ENCODE measurements at regions not wholly inside any gene's neighbourhood (a gene's known extent, or its start where the extent isn't known, plus 50 kb on each side); places are given as distances from the start of the nearest gene placed in this dataset.

DNA sequence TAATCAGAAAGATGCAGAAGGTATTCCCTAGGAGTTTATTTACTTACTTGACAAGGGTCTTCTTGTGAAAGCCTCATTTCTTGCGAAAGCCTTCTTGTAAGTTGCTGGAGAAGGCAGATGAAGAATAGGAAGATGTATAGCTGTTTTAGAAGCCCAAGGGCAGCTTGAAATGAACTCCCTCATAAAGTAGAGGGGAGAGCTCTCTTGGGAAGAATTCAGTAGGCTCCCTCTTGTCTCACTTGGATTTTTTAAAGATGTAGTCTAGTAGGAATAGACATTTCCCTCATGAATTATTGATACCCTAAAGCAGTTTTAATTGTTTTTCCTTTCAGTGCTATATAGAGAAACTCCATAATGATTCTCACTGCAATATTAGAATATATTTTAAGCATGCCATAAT is 639.2 kb upstream of the CXADR start:
- no peak for DNase-seq (ENCODE audit: low spot score in 2 of 2)
- TF ChIP-seq, protein P1, sequence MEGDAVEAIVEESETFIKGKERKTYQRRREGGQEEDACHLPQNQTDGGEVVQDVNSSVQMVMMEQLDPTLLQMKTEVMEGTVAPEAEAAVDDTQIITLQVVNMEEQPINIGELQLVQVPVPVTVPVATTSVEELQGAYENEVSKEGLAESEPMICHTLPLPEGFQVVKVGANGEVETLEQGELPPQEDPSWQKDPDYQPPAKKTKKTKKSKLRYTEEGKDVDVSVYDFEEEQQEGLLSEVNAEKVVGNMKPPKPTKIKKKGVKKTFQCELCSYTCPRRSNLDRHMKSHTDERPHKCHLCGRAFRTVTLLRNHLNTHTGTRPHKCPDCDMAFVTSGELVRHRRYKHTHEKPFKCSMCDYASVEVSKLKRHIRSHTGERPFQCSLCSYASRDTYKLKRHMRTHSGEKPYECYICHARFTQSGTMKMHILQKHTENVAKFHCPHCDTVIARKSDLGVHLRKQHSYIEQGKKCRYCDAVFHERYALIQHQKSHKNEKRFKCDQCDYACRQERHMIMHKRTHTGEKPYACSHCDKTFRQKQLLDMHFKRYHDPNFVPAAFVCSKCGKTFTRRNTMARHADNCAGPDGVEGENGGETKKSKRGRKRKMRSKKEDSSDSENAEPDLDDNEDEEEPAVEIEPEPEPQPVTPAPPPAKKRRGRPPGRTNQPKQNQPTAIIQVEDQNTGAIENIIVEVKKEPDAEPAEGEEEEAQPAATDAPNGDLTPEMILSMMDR (IDR thresholded peaks at IDR 0.05) = no peak
- no peak for TF ChIP-seq POLR2A (IDR thresholded peaks at IDR 0.05)
- no peak overlapping the region for H3K4me3 ChIP-seq (ENCODE audit: low read depth, poor library complexity, severe bottlenecking)
- intact Hi-C loops (cut with DNase I; ENCODE audit: low total_unique reads) = no loop called here
- WGBS, 2 donors = 97 to 100% methylated on average over 1 of the region's 1 CpG

GRCh38 chr21:16879479-16879878 is 633.4 kb upstream of the CXADR start:
- intact Hi-C loops (cut with DNase I; ENCODE audit: low total_unique reads) = no loop called here
- TF ChIP-seq, protein P1 (IDR thresholded peaks at IDR 0.05) = no peak
- no peak for TF ChIP-seq POLR2A (IDR thresholded peaks at IDR 0.05)
- no peak for DNase-seq (ENCODE audit: low spot score in 2 of 2)
- no peak overlapping the region for H3K4me3 ChIP-seq (ENCODE audit: low read depth, poor library complexity, severe bottlenecking)
- 95 to 98% methylated on average over 3 of the region's 3 CpGs for WGBS, 2 donors

GRCh38 chr21:16891821-16892220 is 621.0 kb upstream of the CXADR start:
- DNase-seq (ENCODE audit: low spot score in 2 of 2) = no peak
- H3K4me3 ChIP-seq (ENCODE audit: low read depth, poor library complexity, severe bottlenecking) = no peak overlapping the region
- intact Hi-C loops (cut with DNase I; ENCODE audit: low total_unique reads) = no loop called here
- TF ChIP-seq POLR2A (IDR thresholded peaks at IDR 0.05) = no peak
- TF ChIP-seq, protein P1 (IDR thresholded peaks at IDR 0.05) = no peak
- 83 to 87% methylated on average over 1 of the region's 1 CpG for WGBS, 2 donors

GRCh38 chr21:16900685-16901084 is 612.2 kb upstream of the CXADR start:
- 47 to 48% methylated on average over 1 of the region's 1 CpG for WGBS, 2 donors
- intact Hi-C loops (cut with DNase I; ENCODE audit: low total_unique reads) = no loop called here
- no peak for TF ChIP-seq POLR2A (IDR thresholded peaks at IDR 0.05)
- TF ChIP-seq, protein P1 (IDR thresholded peaks at IDR 0.05) = no peak
- DNase-seq (ENCODE audit: low spot score in 2 of 2) = no peak
- no peak overlapping the region for H3K4me3 ChIP-seq (ENCODE audit: low read depth, poor library complexity, severe bottlenecking)

GRCh38 chr21:16908077-16908476 is 604.8 kb upstream of the CXADR start:
- intact Hi-C loops (cut with DNase I; ENCODE audit: low total_unique reads) = no loop called here
- no peak overlapping the region for H3K4me3 ChIP-seq (ENCODE audit: low read depth, poor library complexity, severe bottlenecking)
- DNase-seq (ENCODE audit: low spot score in 2 of 2) = no peak
- 65 to 79% methylated on average over 1 of the region's 1 CpG for WGBS, 2 donors
- no peak for TF ChIP-seq POLR2A (IDR thresholded peaks at IDR 0.05)
- TF ChIP-seq, protein P1 (IDR thresholded peaks at IDR 0.05) = no peak

GRCh38 chr21:16910435-16911165 is 602.2 kb upstream of the CXADR start:
- intact Hi-C loops (cut with DNase I; ENCODE audit: low total_unique reads) = no loop called here
- no peak for DNase-seq (ENCODE audit: low spot score in 2 of 2)
- no peak overlapping the region for H3K4me3 ChIP-seq (ENCODE audit: low read depth, poor library complexity, severe bottlenecking)
- WGBS, 2 donors = 66 to 69% methylated on average over 4 of the region's 4 CpGs
- no peak for TF ChIP-seq POLR2A (IDR thresholded peaks at IDR 0.05)
- TF ChIP-seq, protein P1 (IDR thresholded peaks at IDR 0.05) = no peak
